HepG2 (cell line): ENCODE measurements at regions not wholly inside any gene's neighbourhood (a gene's known extent, or its start where the extent isn't known, plus 50 kb on each side); places are given as distances from the start of the nearest gene placed in this dataset.

Source experiments
- CENPT ChIP-seq: sonication (generic); formaldehyde crosslinking; IDR thresholded peaks from 2 replicates; pipeline ENCODE4 v1.8.0; 2022; ENCODE audit warnings: low read depth, mild to moderate bottlenecking, moderate library complexity, missing genetic modification reagents
- ELF3 ChIP-seq: IDR thresholded peaks from 2 replicates; pipeline ENCODE4 v1.6.1; 2016; ENCODE audit warnings: missing genetic modification reagents, missing compliant biosample characterization
- ELF4 ChIP-seq: sonication (generic); formaldehyde crosslinking; IDR thresholded peaks from 2 replicates; pipeline ENCODE4 v1.5.0; 2020; ENCODE audit warnings: missing genetic modification reagents, mild to moderate bottlenecking, moderate library complexity, borderline replicate concordance
- FOSL2 ChIP-seq: sonication (generic); formaldehyde crosslinking; IDR thresholded peaks from 2 replicates; pipeline ENCODE4 v1.4.0; 2020; ENCODE audit warnings: missing genetic modification reagents
- FOXA3 ChIP-seq: IDR thresholded peaks from 2 replicates; pipeline ENCODE4 v1.6.1; 2016; ENCODE audit warnings: missing genetic modification reagents, missing compliant biosample characterization
- FOXK1 ChIP-seq: sonication (generic); formaldehyde crosslinking; IDR thresholded peaks from 2 replicates; pipeline ENCODE4 v1.4.0; 2020; ENCODE audit warnings: low read depth, missing genetic modification reagents, borderline replicate concordance
- FOXO1 ChIP-seq: sonication (generic); formaldehyde crosslinking; IDR thresholded peaks from 2 replicates; pipeline ENCODE4 v1.4.0; 2020; ENCODE audit warnings: missing genetic modification reagents
- HNF4G ChIP-seq, 2 experiments: sonication (generic) in 1 of 2; formaldehyde crosslinking in 1 of 2; IDR thresholded peaks; 2 replicates each; pipeline versions ENCODE4 v1.4.0 to v1.6.1; 2011 to 2020; ENCODE audit warnings: borderline replicate concordance in 2 of 2, low read depth in 2 of 2, mild to moderate bottlenecking in 2 of 2, low read length in 1 of 2, missing genetic modification reagents in 1 of 2, moderate library complexity in 1 of 2
- HNRNPLL ChIP-seq: fragments of 200-400 bp; formaldehyde crosslinking; IDR thresholded peaks from 2 replicates; pipeline ENCODE4 v1.6.1; 2017; ENCODE audit warnings: mild to moderate bottlenecking, low read depth, low read length; ENCODE audit not compliant: poor library complexity, severe bottlenecking
- HOXA5 ChIP-seq: sonication (generic); formaldehyde crosslinking; IDR thresholded peaks from 2 replicates; pipeline ENCODE4 v1.4.0; 2020; ENCODE audit warnings: missing genetic modification reagents
- HOXD1 ChIP-seq: sonication (generic); formaldehyde crosslinking; IDR thresholded peaks from 2 replicates; pipeline ENCODE4 v1.5.0; 2020; ENCODE audit warnings: missing genetic modification reagents
- MAF1 ChIP-seq: sonication (generic); formaldehyde crosslinking; IDR thresholded peaks from 2 replicates; pipeline ENCODE4 v1.5.0; 2020; ENCODE audit warnings: missing genetic modification reagents, borderline replicate concordance
- MEIS2 ChIP-seq: sonication (generic); formaldehyde crosslinking; IDR thresholded peaks from 2 replicates; pipeline ENCODE4 v1.9.0; 2021; ENCODE audit warnings: mild to moderate bottlenecking, missing genetic modification reagents
- NR2F2 ChIP-seq: IDR thresholded peaks from 2 replicates; pipeline ENCODE4 v1.6.1; 2012; ENCODE audit warnings: low read depth, inconsistent platforms, borderline replicate concordance
- SETDB1 ChIP-seq: sonication (generic); formaldehyde crosslinking; IDR thresholded peaks from 2 replicates; pipeline ENCODE4 v1.5.1; 2020; ENCODE audit warnings: missing genetic modification reagents, mild to moderate bottlenecking, borderline replicate concordance
- ZBTB7B ChIP-seq: sonication (generic); formaldehyde crosslinking; IDR thresholded peaks from 2 replicates; pipeline ENCODE4 v1.4.0; 2020; ENCODE audit warnings: missing genetic modification reagents
- ZFP41 ChIP-seq: sonication (generic); formaldehyde crosslinking; IDR thresholded peaks from 2 replicates; pipeline ENCODE4 v1.4.0; 2020; ENCODE audit warnings: mild to moderate bottlenecking, missing genetic modification reagents, borderline replicate concordance
- ZKSCAN8 ChIP-seq: IDR thresholded peaks from 2 replicates; pipeline ENCODE4 v1.6.1; 2016; ENCODE audit warnings: borderline replicate concordance, missing genetic modification reagents, missing compliant biosample characterization
- ZNF331 ChIP-seq: sonication (generic); formaldehyde crosslinking; IDR thresholded peaks from 2 replicates; pipeline ENCODE4 v1.4.0; 2020; ENCODE audit warnings: missing genetic modification reagents
- ZNF747 ChIP-seq: sonication (generic); formaldehyde crosslinking; IDR thresholded peaks from 2 replicates; pipeline ENCODE4 v1.8.1; 2023; ENCODE audit warnings: missing genetic modification reagents, mild to moderate bottlenecking, borderline replicate concordance
- TF ChIP-seq, protein P1 (sequence below): sonication (generic); formaldehyde crosslinking; IDR thresholded peaks from 2 replicates; pipeline ENCODE4 v1.4.0; 2020; ENCODE audit warnings: missing genetic modification reagents
- TF ChIP-seq, protein P2 (sequence below): IDR thresholded peaks from 2 replicates; pipeline ENCODE4 v1.6.1; 2016; ENCODE audit warnings: mild to moderate bottlenecking
- TF ChIP-seq, protein P3 (sequence below): sonication (generic); formaldehyde crosslinking; IDR thresholded peaks from 2 replicates; pipeline ENCODE4 v1.4.0; 2020; ENCODE audit warnings: missing genetic modification reagents
- TF ChIP-seq, protein P4 (sequence below): IDR thresholded peaks from 2 replicates; pipeline ENCODE4 v1.6.1; 2016; ENCODE audit warnings: mild to moderate bottlenecking, missing biosample characterization, missing genetic modification reagents

DNA sequence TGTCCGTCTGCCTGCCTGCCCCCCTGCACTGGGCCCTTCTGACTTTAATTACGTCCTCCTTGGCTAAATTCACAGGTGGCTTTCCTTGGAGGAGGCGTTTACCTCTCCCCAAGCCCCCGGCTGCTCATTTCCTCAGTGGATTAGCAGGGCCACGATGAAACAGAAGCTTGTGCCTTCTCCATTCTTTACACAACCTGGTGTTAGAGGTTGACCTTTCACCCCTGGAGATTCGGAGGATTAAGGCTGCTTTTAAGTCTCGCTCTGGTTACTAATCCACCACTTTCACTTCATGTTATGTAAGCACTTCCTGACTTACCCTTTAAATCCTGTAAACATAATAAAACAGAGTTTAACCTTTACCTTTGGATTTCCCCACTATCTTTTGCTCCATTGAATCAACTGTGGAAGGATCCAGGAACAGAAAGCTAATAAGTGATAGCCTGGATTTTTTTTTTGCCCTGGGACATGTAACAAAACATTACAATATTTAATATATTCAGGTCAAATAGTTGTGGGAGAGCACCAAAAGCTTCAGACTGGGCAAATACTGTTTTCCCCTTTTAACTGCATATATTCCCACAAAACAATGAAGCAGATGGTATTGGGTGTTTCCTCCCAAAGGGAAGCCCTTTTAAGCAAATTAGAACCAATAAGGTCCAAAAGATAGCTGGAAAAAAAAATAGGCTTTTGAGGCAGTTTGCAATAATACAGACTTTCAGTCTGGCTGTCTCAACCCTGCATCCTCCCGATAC lies 370.2 kb downstream of the EN1 start (continued):
- TF ChIP-seq, protein P1, sequence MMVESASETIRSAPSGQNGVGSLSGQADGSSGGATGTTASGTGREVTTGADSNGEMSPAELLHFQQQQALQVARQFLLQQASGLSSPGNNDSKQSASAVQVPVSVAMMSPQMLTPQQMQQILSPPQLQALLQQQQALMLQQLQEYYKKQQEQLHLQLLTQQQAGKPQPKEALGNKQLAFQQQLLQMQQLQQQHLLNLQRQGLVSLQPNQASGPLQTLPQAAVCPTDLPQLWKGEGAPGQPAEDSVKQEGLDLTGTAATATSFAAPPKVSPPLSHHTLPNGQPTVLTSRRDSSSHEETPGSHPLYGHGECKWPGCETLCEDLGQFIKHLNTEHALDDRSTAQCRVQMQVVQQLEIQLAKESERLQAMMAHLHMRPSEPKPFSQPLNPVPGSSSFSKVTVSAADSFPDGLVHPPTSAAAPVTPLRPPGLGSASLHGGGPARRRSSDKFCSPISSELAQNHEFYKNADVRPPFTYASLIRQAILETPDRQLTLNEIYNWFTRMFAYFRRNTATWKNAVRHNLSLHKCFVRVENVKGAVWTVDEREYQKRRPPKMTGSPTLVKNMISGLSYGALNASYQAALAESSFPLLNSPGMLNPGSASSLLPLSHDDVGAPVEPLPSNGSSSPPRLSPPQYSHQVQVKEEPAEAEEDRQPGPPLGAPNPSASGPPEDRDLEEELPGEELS, result peak; percentile 86
- TF ChIP-seq, protein P2, sequence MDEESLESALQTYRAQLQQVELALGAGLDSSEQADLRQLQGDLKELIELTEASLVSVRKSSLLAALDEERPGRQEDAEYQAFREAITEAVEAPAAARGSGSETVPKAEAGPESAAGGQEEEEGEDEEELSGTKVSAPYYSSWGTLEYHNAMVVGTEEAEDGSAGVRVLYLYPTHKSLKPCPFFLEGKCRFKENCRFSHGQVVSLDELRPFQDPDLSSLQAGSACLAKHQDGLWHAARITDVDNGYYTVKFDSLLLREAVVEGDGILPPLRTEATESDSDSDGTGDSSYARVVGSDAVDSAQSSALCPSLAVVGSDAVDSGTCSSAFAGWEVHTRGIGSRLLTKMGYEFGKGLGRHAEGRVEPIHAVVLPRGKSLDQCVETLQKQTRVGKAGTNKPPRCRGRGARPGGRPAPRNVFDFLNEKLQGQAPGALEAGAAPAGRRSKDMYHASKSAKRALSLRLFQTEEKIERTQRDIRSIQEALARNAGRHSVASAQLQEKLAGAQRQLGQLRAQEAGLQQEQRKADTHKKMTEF (CRISPR knock-in tag), result peak; percentile 55
- no peak for TF ChIP-seq CENPT (CRISPR knock-in tag)
- TF ChIP-seq, protein P3, sequence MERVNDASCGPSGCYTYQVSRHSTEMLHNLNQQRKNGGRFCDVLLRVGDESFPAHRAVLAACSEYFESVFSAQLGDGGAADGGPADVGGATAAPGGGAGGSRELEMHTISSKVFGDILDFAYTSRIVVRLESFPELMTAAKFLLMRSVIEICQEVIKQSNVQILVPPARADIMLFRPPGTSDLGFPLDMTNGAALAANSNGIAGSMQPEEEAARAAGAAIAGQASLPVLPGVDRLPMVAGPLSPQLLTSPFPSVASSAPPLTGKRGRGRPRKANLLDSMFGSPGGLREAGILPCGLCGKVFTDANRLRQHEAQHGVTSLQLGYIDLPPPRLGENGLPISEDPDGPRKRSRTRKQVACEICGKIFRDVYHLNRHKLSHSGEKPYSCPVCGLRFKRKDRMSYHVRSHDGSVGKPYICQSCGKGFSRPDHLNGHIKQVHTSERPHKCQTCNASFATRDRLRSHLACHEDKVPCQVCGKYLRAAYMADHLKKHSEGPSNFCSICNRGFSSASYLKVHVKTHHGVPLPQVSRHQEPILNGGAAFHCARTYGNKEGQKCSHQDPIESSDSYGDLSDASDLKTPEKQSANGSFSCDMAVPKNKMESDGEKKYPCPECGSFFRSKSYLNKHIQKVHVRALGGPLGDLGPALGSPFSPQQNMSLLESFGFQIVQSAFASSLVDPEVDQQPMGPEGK (CRISPR knock-in tag), result peak; percentile 87
- peak; percentile 55; the same call in 1 of the 2 replicates for TF ChIP-seq FOXK1 (CRISPR knock-in tag)
- TF ChIP-seq FOXO1 (CRISPR knock-in tag), result peak; percentile 69
- TF ChIP-seq MEIS2, result 0 out of 2 replicates have a peak, but pooled peaks have one; percentile 49
- no peak for TF ChIP-seq HNRNPLL
- no peak for TF ChIP-seq HOXA5 (CRISPR knock-in tag)
- TF ChIP-seq ELF3 (CRISPR knock-in tag), result peak; percentile 68
- TF ChIP-seq ZNF331 (CRISPR knock-in tag), result peak; percentile 90
- TF ChIP-seq ZBTB7B (CRISPR knock-in tag), result 0 out of 2 replicates have a peak, but pooled peaks have one; percentile 40
- TF ChIP-seq ZKSCAN8 (CRISPR knock-in tag), result no peak; the same call in 1 of the 2 replicates
- TF ChIP-seq HOXD1 (CRISPR knock-in tag), result 0 out of 2 replicates have a peak, but pooled peaks have one; percentile 52
- peak; percentile 79 for TF ChIP-seq FOXA3 (CRISPR knock-in tag)
- peak; percentile 34 for TF ChIP-seq FOSL2 (CRISPR knock-in tag)
- no peak; the same call in 1 of the 2 replicates for TF ChIP-seq HNF4G (IDR thresholded peaks at IDR 0.05; ENCODE audit: borderline replicate concordance, low read depth, low read length)
- 0 out of 2 replicates have a peak, but pooled peaks have one; percentile 34 for TF ChIP-seq HNF4G (CRISPR knock-in tag; IDR thresholded peaks at IDR 0.05; ENCODE audit: borderline replicate concordance, low read depth)
- no peak for TF ChIP-seq ZFP41 (CRISPR knock-in tag)
- peak; percentile 65; the same call in 1 of the 2 replicates for TF ChIP-seq ZNF747 (CRISPR knock-in tag)
- TF ChIP-seq NR2F2, result peak; percentile 99
- TF ChIP-seq, protein P4, sequence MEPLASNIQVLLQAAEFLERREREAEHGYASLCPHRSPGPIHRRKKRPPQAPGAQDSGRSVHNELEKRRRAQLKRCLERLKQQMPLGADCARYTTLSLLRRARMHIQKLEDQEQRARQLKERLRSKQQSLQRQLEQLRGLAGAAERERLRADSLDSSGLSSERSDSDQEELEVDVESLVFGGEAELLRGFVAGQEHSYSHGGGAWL (CRISPR knock-in tag), result no peak
- TF ChIP-seq SETDB1 (CRISPR knock-in tag), result no peak
- TF ChIP-seq ELF4 (CRISPR knock-in tag), result no peak
- TF ChIP-seq MAF1 (CRISPR knock-in tag), result 0 out of 2 replicates have a peak, but pooled peaks have one; percentile 23
